Umbilical cord (tissue), 1 donor: ENCODE measurements at regions not wholly inside any gene's neighbourhood (a gene's known extent, or its start where the extent isn't known, plus 50 kb on each side); places are given as distances from the start of the nearest gene placed in this dataset.
"Not testable (repeated sequence)": the region's sequence is repeated elsewhere in the genome, so short reads cannot be mapped to it uniquely, and the experiment has no call there.

Experiments
- DNase-seq: peaks from one replicate; pipeline ENCODE4 v3.0.0-alpha.2; 2015; ENCODE audit warnings: low spot score

GRCh38 chr10:33861016-33861704 is 526.7 kb upstream of the NRP1 start:
- no peak for DNase-seq

GRCh38 chr10:33860552-33860951 is 526.1 kb upstream of the NRP1 start:
- no peak for DNase-seq

- DNase-seq: no peak
These were observed 525.0 kb upstream of the NRP1 start for GRCh38 chr10:33859319-33860022.

GRCh38 chr10:33858326-33858725 is 523.9 kb upstream of the NRP1 start:
- DNase-seq: peak; percentile 24

- not testable (repeated sequence) for DNase-seq
These were observed 518.8 kb upstream of the NRP1 start for GRCh38 chr10:33853221-33853620.

GRCh38 chr10:33843379-33843778 is 508.9 kb upstream of the NRP1 start:
- no peak for DNase-seq

- DNase-seq: no peak
These were observed 507.2 kb upstream of the NRP1 start for GRCh38 chr10:33841678-33842077.

GRCh38 chr10:33838731-33839130 is 504.3 kb upstream of the NRP1 start:
- DNase-seq: no peak

- no peak for DNase-seq
These were observed 503.3 kb upstream of the NRP1 start for GRCh38 chr10:33837736-33838135.

GRCh38 chr10:33835556-33835955 is 501.1 kb upstream of the NRP1 start:
- no peak for DNase-seq

- DNase-seq: no peak
These were observed 499.1 kb upstream of the NRP1 start for GRCh38 chr10:33833566-33833965.

GRCh38 chr10:33832124-33832787 is 497.8 kb upstream of the NRP1 start:
- DNase-seq: no peak

GRCh38 chr10:33831591-33831990 is 497.1 kb upstream of the NRP1 start:
- no peak for DNase-seq

GRCh38 chr10:33829899-33830298 is 495.4 kb upstream of the NRP1 start:
- DNase-seq: not testable (repeated sequence)

GRCh38 chr10:33828592-33828991 is 494.1 kb upstream of the NRP1 start:
- no peak for DNase-seq

GRCh38 chr10:33826186-33826585 is 491.7 kb upstream of the NRP1 start:
- DNase-seq: no peak

- DNase-seq: no peak
These were observed 488.3 kb upstream of the NRP1 start for GRCh38 chr10:33822774-33823173.

GRCh38 chr10:33820531-33820930 is 486.1 kb upstream of the NRP1 start:
- no peak for DNase-seq

GRCh38 chr10:33819206-33819605 is 484.7 kb upstream of the NRP1 start:
- no peak for DNase-seq

- DNase-seq: no peak
These were observed 483.9 kb upstream of the NRP1 start for GRCh38 chr10:33818343-33818742.

GRCh38 chr10:33817605-33818004 is 483.1 kb upstream of the NRP1 start:
- DNase-seq: no peak

- no peak for DNase-seq
These were observed 481.3 kb upstream of the NRP1 start for GRCh38 chr10:33815776-33816175.

- no peak for DNase-seq
These were observed 479.4 kb upstream of the NRP1 start for GRCh38 chr10:33813871-33814270.
